GM21360 (cell line): ENCODE measurements at regions not wholly inside any gene's neighbourhood (a gene's known extent, or its start where the extent isn't known, plus 50 kb on each side); places are given as distances from the start of the nearest gene placed in this dataset.
"Not testable (repeated sequence)": the region's sequence is repeated elsewhere in the genome, so short reads cannot be mapped to it uniquely, and the experiment has no call there.

Experiments
- ATAC-seq: cut with Tn5 transposase; IDR thresholded peaks from one replicate; pipeline ENCODE4 v1.9.1; 2021; ENCODE audit warnings: mild to moderate bottlenecking, moderate library complexity; ENCODE audit not compliant: unreplicated experiment

- no peak for ATAC-seq
These were observed 111.2 kb upstream of the XIST start for GRCh38 chrX:73963682-73964081.

DNA sequence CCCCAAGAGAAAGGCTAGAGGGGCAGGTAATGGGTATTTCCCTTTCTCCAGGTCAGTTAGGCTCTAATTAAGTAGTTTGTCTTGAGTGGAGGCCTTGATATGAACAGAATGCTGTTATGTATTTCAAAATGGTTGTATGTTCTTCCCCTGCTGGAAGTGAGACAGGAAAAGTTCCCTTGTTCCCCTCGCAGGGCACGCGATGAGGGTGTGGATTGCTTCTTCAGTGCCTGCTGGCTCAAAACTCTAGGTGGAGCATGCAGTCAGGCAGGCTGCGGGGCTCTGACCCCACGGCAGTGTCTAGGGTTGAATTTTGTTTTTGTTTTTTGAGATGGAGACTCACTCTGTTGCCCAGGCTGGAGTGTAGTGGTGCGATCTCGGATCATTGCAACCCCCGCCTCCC lies 110.4 kb upstream of the XIST start:
- ATAC-seq, result no peak

DNA sequence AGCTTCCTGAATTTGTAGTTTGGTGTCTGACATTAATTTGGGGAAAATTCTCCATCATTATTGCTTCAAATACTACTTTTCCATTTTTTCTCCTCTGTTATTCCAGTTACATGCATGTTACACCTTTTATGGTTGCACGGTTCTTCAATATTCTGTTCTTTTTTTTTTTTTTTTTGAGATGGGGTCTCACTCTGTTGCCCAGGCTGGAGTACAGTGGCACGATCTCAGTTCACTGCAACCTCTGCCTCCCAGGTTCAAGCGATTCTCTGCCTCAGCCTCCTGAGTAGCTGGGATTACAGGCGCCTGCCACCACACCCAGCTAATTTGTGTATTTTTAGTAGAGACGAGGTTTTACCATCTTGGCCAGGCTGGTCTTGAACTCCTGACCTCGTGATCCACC lies 109.4 kb upstream of the XIST start:
- ATAC-seq, result not testable (repeated sequence)

DNA sequence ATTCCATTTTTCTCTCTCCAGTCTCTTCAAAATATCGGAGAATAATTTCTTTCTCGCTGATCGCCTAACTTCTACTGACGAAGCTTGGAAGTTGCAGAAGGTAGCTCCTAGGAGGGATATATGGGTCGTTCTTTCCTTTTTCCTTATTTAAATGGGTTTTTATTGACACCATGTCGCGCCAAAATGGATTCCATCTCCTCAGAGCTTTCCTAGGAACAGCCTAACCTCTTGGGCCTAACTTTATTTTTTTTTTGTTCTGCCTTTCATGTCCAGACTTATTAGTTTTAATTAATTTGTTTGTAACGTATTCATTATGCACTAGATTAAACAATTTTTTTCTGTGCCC lies 92.0 kb upstream of the XIST start:
- no peak for ATAC-seq

- ATAC-seq, result peak; percentile 98
These were observed 91.4 kb upstream of the XIST start for GRCh38 chrX:73943693-73944562.

DNA sequence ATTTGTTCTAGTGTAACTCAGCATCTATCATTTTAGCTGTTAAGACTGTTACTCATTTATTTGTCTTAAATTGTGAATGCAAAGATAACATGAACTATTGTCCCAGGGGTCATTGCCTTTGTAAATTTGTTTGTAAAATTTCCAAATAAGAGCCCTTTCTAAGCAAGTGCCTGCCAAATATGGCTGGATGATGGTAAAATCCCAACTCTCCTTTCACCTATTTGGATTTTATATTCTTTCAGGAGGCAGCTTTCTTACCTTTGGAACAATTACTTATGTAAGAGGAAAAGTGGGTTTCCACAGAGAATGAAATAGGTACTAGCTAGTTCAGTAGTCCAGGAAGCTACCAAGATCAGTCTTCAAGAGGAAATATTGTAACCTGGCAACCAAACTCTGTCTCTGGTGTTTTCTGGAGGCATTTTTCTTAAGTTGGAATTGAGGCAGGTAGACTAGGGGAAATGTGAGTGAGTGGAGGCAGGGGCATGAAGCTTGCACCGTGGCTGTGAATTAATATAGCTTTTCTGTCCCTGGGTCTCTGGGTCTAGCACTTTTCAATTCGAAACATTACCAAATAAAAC lies 88.5 kb upstream of the XIST start:
- no peak for ATAC-seq

- ATAC-seq, result not testable (repeated sequence)
These were observed 85.3 kb upstream of the XIST start for GRCh38 chrX:73937843-73938242.

DNA sequence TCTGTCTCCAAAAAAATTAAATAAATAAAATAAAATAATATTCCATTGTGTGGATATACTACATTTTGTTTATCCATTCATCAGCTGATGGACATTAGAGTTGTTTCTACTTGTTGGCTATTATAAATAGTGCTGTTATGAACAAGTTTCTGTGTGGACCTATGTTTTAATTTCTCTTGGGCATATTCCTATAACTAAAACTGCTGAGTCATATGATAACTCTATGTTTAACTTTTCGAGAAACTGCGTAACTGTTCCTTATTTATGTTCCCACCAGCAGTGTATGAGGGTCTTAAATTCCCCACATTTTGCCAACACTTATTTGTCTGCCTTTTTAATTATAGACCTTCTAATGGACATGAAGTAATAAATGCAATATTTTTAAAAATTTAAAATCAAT lies 80.0 kb upstream of the XIST start:
- ATAC-seq, result no peak

- no peak for ATAC-seq
These were observed 77.8 kb upstream of the XIST start for GRCh38 chrX:73930300-73930699.

GRCh38 chrX:73922856-73923455 lies 70.4 kb upstream of the XIST start:
- no peak for ATAC-seq

DNA sequence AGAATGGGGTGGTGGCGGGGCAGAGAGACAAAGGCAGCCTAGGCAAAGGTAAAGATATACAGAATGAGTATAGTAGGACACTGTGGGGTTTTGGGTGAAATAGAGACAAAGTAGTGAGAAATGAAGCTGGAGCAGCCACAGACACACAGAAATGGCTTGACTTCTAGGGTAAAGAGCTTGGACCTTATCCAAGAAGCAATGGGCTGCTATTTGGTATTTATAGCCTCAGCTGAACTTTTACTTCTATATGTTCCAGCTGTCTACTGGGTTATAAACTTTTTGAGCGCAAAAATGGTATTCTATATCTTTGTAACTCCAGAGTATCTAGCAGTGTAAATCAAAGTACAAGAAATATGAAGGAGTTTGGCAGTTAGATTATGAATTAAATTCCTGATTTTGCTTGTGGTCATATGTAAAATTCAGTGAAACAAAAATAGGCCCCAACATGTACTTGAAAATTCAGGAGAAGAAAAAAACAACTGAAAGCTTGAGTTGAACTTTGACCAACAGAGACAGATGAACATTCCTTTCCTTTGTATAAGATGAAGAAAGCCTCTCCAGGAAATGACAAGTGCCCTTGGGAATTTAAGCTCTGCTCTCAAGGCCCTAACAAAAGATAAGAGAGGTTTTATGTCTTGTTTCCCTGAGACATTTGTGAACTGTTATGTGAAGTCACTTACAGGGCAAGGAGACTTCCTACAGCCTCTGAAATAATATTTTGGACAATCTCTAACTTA lies 64.6 kb upstream of the XIST start:
- ATAC-seq, result no peak

DNA sequence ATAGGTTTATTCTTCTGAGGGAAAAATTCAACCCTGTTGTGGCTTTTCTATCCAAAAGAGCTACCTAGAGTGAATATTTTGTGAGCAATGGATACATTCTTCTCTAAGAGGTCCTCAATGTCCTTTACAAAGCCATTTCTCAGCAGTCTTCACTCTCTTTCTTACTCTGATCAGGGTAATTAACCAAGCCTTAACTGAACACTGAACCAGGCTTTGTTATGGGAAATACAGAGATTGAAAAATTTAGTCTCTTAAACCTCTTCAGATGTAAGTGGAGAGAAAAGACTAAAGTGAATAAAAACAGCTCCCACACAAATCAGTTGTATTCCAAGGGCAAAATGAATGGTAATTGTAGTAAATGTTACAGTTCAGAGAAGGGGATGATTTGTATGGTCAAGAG lies 64.0 kb upstream of the XIST start:
- no peak for ATAC-seq

GRCh38 chrX:73914792-73915191 lies 62.3 kb upstream of the XIST start:
- ATAC-seq, result not testable (repeated sequence)

- no peak for ATAC-seq
These were observed 61.1 kb upstream of the XIST start for GRCh38 chrX:73913580-73913979.

DNA sequence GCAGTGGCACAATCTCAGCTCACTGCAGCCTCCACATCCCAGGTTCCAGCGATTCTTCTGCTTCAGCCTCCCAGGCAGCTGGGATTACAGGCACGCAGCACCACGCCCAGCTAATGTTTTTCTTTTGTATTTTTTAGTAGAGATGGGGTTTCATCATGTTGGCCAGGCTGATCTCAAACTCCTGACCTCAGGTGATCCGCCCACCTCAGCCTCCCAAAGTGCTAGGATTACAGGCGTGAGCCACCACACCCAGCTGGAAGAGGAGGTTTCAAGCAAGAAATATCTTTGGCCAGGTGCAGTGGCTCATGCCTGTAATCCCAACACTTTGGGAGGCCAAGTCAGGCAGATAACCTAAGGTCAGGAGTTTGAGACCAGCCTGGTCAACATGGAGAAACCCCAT lies 59.4 kb upstream of the XIST start:
- not testable (repeated sequence) for ATAC-seq

DNA sequence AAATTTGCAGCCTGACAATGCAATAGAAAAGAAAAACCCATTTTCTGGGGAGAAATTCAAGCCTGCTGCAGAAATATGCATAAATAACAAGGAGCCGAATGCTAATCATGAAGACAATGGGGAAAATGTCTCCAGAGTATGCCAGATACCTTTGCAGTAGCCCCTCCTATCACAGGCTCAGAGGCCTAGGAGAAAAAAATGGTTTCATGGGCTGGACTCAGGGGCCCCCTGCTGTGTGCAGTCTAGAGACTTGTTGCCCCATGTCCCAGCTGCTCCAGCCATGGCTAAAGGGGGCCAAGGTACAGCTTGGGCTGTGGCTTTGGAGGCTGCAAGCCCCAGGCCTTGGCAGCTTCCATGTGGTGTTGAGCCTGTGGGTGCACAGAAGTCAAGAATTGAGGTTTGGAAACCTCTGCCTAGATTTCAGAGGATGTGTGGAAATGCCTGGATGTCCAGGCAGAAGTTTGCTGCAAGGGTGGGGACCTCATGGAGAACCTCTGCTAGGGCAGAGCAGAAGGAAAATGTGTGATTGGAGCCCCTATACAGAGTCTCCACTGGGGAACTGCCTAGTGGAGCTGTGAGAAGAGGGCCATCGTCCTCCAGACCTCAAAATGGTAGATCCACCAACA lies 53.3 kb upstream of the XIST start:
- ATAC-seq, result not testable (repeated sequence)

- no peak for ATAC-seq
These were observed 51.4 kb upstream of the XIST start for GRCh38 chrX:73903941-73904340.
